Urothelium cell line (cell line): ENCODE measurements at regions not wholly inside any gene's neighbourhood (a gene's known extent, or its start where the extent isn't known, plus 50 kb on each side); places are given as distances from the start of the nearest gene placed in this dataset.

ENCODE experiments used
- DNase-seq: peaks from one replicate; pipeline ENCODE4 v3.0.0; 2011; ENCODE audit warnings: low spot score, mixed read lengths
- FAIRE-seq: peaks from 2 replicates; lab custom pipeline; 2011; peaks lifted over from hg19 to GRCh38; lab: Jason Lieb, UNC

DNA sequence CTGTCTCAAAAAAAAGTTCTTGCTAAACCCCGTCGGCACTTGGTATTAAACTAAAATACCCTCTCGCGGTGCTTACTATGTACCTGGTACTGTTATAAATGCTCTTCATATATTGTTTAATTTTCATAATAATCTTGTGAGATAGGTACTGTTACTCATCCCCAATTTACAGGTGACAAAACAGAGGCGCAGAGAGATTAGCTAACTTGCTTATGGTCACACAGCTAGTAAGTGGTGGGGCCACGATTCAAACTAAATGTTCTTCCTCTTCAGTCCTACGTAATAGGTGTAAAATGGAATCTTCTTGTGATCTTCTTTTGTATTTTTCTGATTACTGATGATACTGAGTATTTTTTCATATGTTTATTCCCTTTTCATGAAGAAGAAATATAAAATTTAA lies 51.3 kb downstream of the TET3 start:
- FAIRE-seq (no peak), DNase-seq (no peak)

DNA sequence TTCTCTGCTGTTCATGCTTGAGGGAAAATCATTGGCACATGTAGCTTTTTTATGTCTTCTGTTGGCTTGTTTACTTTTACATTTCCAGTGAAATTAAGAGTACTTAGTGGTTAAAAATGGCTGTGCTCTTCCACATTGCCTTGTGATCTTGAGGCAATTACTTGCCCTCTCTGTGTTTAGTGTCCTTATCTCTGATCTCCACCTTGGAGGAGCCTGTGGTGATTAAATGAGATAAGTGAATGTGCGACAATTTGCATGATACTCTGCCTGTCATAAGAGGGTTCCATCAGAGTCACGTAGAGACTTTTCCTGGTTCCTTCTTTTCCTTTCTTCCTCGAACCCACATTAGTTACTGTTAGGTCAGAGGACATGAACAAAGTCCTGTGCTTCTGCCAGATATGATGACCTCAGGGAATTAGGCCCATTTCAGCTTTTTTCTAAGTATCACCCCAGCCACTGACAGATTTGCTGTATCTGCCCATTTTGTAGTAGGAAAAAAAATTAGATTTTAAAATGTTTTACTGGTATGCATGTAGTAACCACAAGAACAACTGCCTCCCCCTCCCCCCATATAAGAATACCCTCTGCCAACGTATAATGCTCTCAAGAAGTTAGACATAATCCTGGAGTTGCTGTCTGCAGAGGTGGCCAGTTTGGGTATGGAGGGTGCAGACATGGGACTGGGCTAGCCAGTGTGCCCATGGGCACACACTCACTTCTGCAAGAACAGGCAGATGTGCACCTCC lies 51.9 kb downstream of the TET3 start:
- DNase-seq: no peak
- no peak for FAIRE-seq

DNA sequence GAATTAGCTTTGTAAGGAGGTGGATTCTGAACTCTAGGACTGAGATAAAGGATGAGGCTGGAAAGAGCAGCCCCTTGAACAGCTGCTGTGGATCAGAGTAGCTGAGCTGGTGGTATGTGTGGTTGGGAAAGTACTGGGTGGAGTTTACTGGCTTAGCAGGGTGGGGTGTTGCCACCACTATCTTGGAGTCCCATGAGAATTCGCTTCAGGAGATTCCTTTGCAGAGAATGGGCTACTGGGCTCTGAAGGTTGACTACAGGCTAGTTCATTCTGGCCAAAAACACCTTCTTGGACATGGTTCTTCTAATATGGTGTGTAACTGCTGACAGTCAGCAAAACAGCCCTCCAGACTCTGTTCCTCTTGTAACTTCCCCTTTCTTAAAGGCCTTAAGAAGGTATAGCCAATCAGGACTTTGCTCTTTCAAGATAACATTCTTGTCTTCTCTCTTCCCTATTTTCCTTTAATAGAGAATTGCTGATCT lies 52.7 kb downstream of the TET3 start:
- no peak for DNase-seq
- FAIRE-seq: no peak

DNA sequence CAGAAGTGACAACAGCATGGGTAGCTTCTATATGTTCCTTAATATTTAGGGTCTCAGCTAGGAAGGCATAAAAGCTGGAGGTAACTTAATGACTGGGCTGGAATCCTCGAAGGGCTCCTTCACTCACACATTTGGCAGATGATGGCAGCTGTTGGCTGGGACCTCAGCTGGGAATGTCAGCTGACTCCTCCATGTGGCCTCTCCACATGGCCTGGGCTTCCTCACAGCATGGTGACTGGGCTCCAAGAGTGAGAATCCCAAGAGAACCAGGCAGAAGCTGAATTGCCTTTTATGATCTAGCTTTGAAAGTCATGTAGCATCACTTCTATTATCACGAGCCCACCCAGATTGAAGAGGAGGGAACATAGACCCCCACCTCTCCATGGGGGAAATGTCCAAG lies 54.9 kb downstream of the TET3 start:
- no peak for FAIRE-seq
- no peak for DNase-seq

DNA sequence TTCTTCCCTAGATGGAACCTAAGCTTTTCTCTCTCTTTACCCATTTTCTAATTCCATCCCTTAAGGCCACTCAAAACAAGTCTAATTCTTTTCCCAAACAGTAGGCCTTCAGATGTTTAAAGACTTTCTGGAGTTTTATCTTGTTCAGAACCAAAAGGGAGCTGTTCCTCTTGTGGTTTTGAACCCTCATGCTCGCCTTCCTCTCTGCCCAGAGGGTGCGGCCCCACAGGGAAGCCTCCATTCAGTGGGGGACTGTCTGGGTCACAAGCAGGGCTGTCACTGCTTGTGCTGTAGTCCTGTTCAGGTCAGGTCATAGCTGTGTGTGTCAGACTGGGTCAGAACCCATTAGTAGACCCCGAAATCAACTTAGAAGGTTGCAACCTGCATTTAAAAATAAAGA lies 56.5 kb downstream of the TET3 start:
- DNase-seq (no peak), FAIRE-seq (no peak)

DNA sequence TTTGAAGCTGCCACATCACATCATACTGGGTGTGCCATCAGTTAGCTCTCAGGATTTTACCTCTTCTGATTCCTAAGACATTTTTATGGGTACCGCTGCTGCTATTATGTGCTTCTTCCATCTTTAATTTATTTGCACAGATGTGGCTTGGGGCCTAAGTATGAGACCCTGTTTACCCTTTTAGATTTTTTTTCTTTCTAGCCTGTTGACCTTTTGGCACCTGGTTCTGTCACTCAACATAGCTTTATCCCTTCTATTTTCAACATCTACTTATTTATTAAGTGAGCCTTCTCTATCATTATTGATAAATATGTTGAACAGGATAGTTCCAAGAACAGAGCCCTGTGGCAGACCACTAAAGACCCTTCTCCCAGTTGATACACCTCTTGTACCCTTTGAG lies 57.0 kb downstream of the TET3 start:
- DNase-seq: no peak
- FAIRE-seq: no peak

DNA sequence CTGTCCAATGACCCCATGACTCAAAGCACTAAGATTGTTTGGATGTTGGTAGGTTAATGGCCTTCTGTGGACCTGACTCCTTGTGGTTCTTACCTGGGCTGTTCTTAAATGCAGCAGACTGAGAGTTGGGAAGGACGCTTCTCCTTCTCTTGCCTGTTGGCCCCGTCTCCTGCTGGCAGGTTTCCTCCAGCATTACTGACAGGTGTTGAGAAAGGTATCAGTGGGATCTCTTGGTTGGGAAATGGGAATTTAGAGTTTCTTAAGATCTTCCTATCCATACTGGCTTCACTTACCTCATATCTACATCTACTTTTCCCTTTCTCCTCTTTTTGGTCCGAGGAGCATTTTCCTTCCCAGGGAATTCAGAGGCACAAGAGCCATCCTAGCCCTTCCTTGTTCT lies 57.9 kb downstream of the TET3 start:
- FAIRE-seq (no peak), DNase-seq (no peak)

DNA sequence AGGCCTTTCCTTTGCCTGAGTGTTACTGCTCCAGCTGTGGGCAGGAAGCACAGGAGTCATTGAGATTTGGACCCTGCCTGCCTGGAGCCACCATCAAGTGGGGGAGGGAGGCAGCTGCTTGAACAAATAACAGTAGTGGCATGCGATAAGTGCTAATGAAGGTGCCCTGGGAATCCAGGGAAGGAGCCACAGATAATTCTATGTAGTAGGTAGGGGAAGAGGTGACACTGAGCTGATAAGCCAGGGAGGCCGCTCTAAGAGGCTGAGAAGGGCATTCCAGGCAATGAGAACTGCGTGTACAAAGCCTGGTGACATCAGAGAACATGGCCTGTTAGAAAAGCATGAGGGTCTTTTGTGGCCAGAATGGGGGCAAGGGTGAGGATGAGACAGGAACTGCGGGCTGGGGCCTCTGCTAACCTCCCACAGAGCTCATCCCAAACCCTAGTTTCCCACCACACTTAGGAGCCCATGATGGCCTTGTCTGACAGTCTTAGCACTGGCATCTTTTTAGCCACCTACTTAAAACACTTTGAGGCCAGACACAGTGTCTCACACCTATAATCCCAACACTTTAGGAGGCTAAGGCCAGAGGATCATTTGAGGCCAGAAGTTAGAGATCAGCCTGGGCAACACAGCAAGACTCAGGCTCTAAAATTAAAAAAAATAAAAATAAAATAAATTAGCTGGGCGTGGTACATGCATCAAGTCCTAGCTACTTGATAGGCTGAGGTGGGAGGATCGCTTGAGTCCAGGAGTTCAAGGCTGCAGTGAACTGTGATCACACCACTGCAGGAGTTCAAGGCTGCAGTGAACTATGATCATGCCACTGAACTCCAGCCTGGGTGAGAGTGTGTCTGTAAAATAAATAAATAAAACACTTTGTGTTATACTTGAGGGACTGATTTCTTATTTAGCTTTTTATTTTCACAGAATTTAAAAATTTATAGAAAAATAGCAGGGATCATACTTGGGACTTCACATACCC lies 58.9 kb downstream of the TET3 start:
- DNase-seq (no peak), FAIRE-seq (no peak)

DNA sequence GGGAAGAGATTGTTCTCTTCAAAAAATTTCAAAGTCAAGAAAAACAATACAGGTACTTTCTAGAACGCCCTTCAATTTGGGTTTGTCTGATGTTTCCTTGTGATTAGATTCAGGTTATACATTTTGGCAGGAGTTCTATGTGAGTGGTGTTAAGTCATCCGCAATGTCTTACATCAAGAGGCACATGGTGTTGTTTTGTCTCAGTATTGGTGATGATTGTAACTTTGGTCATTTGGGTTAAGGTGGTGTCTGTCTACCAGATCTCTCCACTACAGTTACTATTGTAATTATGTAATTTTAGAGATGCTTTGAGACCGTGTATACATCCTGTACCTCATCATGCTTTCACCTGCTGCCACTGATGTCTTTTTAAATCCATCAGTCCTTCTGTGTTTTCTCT lies 60.3 kb downstream of the TET3 start:
- FAIRE-seq (no peak), DNase-seq (no peak)

DNA sequence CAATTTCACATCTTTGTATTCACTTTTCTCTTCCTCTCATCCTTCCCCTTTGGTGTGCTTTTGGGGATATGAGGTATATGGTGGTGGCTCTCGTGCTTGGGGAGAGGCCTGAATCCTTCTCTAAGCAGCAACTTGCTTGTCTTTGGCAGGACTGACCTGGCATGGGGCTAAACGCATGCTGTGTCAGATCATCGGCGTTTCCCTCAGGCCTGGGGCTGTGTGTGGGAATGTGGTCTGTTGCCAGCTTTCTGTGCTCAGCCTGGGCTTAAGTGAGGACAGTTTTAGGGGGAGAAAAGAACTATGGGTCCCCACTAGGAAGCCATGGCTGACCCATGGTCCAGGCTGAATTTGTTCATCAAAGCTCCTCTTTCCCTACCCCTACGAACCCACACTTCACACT lies 60.7 kb downstream of the TET3 start:
- DNase-seq (no peak), FAIRE-seq (no peak)

DNA sequence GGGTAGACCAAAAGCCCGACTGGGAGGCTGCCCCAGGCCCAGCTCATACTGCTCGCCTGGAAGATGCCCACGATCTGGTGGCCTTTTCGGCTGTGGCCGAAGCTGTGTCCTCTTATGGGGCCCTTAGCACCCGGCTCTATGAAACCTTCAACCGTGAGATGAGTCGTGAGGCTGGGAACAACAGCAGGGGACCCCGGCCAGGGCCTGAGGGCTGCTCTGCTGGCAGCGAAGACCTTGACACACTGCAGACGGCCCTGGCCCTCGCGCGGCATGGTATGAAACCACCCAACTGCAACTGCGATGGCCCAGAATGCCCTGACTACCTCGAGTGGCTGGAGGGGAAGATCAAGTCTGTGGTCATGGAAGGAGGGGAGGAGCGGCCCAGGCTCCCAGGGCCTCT lies 61.7 kb downstream of the TET3 start:
- FAIRE-seq (no peak), DNase-seq (no peak)

DNA sequence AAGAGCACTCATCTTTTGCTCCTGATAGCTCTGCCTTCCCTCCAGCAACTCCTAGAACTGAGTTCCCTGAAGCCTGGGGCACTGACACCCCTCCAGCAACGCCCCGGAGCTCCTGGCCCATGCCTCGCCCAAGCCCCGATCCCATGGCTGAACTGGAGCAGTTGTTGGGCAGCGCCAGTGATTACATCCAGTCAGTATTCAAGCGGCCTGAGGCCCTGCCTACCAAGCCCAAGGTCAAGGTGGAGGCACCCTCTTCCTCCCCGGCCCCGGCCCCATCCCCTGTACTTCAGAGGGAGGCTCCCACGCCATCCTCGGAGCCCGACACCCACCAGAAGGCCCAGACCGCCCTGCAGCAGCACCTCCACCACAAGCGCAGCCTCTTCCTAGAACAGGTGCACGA lies 62.4 kb downstream of the TET3 start:
- DNase-seq: no peak

DNA sequence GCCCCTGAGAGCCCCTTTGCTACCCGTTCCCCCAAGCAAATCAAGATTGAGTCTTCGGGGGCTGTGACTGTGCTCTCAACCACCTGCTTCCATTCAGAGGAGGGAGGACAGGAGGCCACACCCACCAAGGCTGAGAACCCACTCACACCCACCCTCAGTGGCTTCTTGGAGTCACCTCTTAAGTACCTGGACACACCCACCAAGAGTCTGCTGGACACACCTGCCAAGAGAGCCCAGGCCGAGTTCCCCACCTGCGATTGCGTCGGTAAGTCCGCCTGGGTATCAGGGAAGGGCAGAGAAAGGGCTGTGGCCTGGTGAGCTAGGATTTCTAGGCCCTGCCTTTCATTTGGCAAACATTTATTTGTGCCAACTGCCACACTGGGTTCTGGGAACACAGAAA lies 63.4 kb downstream of the TET3 start:
- FAIRE-seq (no peak), DNase-seq (no peak)

More for the DNA sequence above, 62.4 kb downstream of the TET3 start:
- FAIRE-seq: no peak

DNA sequence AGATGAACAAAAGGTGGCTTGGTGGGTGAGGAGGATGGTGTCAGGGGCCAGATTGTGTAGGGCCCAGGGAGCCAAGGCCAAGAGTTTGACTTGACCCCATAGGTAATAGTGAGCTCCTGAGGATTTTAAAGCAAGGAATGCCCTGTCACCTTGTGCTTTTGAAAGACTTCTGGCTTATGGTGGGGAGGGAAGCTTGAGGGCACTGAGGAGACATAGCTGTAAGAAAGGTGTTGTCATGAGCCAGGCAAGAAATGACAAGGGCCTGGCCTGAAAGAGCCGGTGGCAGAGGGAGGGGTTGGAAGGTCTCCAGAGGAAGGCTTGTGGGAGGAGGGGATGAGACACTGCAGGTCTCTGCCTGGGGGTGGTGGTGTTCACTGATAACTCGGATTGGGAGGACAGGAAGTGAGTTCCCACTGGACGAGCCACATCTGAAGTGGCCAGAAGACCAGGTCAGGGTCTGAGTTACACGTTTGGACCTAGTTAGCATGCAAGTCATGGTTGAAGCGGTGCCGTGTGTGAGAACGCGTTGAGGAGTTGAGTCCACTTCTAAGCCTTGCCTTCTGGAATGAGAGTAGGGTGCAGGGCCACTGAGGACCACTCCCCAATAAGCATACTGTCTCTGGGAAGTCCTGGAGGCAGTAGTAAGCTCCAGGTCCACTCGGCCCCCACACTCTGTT lies 64.3 kb downstream of the TET3 start:
- no peak for FAIRE-seq
- no peak for DNase-seq

DNA sequence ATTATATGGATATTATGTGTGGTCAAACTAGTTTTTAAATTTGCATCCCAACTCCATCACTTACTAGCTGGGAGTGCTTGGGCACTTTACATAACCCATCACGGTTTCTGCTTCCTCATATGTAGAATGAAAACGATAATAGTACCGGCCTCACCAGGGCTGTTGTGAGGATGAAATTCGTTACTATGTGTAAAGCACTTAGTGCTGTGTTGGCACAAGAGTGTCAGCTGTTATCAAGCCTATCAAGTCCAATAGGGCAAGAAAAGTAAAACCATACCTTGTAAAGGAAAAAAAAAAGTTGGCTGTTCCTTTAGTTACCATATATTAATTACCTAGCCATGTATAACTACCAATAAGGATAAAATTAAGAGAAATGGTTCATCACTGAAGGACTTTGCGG lies 65.4 kb downstream of the TET3 start:
- DNase-seq (no peak), FAIRE-seq (no peak)

DNA sequence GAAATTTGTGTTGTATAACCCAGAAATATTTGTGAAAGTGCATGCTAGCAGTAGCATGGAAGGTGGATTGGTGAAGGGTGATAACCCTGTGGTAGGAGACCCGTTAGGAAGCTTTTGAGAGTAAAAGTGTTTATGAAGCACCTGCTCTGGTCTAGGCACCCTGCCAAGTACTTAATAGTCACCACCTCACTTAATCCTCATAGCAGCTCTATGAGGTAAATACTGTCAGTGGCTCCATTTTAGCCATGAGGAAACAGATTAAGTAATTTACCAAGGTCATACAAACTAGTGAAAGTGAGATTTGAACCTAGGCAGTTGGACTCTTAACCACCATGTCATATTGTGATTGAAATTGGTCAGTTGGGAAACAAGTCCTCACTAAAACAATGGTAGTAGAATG lies 66.8 kb downstream of the TET3 start:
- FAIRE-seq (no peak), DNase-seq (no peak)

DNA sequence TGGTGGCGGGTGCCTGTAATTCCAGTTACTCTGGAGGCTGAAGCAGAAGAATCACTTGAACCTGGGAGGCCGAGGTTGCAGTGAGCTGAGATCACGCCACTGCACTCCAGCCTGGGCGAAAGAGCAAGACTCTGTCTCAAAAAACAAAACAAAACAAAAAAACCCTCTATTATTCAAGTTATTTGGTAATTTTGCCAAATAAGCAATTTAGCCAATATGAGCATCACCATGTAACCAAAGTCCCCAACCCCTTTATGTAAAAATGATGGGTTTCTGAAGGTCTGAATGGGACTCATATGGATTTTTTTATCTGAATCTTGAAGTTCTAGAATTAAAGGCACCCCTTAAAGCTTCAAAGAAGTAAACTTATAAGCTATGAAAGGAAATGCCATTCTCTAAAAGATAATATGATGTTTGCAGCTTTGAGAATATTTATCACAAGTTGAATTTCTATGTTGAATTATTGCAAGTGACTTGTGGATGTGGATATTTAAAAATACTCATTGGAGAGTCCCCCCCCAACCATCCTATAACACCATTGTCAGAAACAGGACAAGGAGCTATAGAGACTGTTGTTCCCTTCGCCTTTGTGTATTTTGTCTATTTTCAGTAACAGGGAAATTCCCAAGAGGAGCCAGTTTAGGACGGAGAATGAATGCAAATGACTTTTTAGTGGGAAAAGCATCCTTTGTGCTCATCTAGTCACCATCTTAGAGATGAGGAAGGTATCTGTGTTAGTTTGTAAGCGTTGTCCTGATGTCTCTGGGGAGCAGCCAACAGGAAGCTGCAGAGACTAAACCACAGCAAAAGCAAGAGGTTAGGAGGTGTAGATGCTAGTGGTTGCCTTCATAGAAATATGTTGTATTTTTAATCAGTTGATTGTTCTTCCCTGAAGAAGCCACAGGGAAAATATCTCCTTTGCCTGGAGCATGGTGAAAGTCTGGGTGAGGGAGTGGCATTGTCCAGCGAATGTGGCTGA lies 68.3 kb downstream of the TET3 start:
- DNase-seq: no peak
- FAIRE-seq: no peak

DNA sequence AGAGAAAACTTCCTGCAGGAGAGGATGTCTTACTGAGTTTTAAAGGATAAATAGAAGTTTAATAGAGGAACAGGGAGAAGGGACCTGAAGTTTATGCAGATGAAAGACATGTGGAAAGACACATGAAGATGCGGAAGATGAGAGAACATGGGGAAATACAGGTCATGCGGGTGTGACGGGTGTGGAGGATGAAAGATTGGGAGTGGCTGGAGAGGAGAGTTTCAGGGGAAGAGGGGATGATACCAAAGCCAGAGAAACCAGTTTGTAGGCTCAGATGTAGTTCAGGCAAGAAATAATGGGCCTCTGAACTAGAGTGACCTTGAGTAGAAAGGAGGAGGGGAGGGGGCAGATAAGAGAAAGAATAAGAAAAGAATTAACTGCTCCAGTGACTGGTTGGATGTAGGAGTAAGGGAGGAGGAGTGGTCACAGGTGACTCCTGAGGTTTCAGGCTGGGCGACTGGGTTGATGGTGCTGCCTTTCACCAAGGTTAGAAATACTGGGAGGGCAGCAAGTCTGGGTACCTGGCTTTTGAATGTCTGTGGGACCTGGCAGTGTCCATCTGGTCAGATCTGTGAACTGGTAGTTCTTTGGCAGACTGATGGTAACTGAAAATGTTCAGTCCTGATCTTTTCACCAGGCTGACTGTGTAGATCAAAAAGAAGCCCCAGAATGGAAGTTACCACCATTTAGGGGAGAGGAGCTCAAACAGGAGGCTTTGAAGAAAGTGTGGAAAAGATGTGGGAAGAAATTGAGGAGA lies 69.4 kb downstream of the TET3 start:
- DNase-seq (no peak), FAIRE-seq (no peak)

DNA sequence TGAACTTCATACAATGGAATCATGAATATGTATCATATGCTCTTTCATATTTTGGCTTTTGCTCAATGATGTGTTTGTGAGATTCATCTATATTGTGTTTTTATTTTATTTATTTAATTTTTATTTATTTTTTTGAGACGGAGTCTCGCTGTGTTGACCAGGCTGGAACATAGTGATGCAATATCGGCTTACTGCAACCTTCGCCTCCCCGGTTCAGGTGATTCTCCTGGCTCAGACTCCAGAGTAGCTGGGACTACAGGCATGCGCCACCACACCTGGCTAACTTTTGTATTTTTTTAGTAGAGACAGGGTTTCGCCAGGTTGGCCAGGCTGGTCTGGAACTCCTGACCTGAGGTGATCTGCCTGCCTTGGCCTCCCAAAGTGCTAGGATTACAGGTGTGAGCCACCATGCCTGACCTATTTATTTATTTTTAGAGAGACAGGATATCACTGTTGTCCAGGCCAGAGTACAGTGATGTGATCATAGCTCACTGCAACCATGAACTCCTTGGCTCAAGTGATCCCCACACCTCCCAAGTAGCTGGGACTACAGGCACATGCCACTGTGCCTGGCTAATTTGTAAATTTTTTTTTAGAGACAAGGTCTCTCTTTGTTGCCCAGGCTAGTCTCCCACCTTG lies 74.5 kb downstream of the TET3 start:
- FAIRE-seq: no peak

More for the DNA sequence above, 74.5 kb downstream of the TET3 start:
- no peak for DNase-seq
